Ovary (tissue), 7 donors: ENCODE measurements at regions not wholly inside any gene's neighbourhood (a gene's known extent, or its start where the extent isn't known, plus 50 kb on each side); places are given as distances from the start of the nearest gene placed in this dataset.

Experiments
- DNase-seq, 5 donors: peaks; one replicate each; pipeline ENCODE4 v3.0.0-alpha.2; 2019 to 2020
- H3K27ac ChIP-seq, 2 donors: fragments of 200-600 bp; one replicate each; pipeline versions ENCODE4 v1.5.1 to v1.8.0; 2019 to 2022
- H3K27me3 ChIP-seq: fragments of 200-600 bp; one replicate; pipeline ENCODE4 v1.8.0; 2022
- H3K36me3 ChIP-seq: fragments of 200-600 bp; sonication (generic); one replicate; pipeline ENCODE4 v1.5.1; 2019
- H3K4me1 ChIP-seq: one replicate; pipeline ENCODE4 v1.8.1; 2013; ENCODE audit warnings: mild to moderate bottlenecking, moderate library complexity; ENCODE audit not compliant: insufficient read depth
- H3K4me3 ChIP-seq: fragments of 200-600 bp; sonication (generic); one replicate; pipeline ENCODE4 v1.5.1; 2017
- H3K9me3 ChIP-seq, 2 donors: fragments of 200-600 bp in 1 of 2; sonication (generic) in 1 of 2; one replicate each; pipeline versions ENCODE4 v1.5.1 to v1.8.1; 2013 to 2019; ENCODE audit warnings: mild to moderate bottlenecking in 1 of 2, moderate library complexity in 1 of 2
- EP300 ChIP-seq: sonication (generic); formaldehyde crosslinking; IDR thresholded peaks from one replicate; pipeline ENCODE4 v1.6.1; 2017; ENCODE audit warnings: antibody characterized with exemption
- POLR2A ChIP-seq: fragments of 450-650 bp; IDR thresholded peaks from one replicate; pipeline ENCODE4 v1.6.1; 2017; ENCODE audit warnings: antibody characterized with exemption, mild to moderate bottlenecking, moderate library complexity
- WGBS, 3 donors: extraction: QIAGEN DNeasy Blood & Tissue Kit in 1 of 3; methylation state at CpG; one replicate each; pipeline versions ENCODE4 v1.1.5 to v1.1.7; 2013 to 2017; 5-methylcytosine and 5-hydroxymethylcytosine counted together
- intact Hi-C, 4 donors: fragments of 100-400 bp; cut with DNase I; formaldehyde crosslinking; loops; one replicate each; pipeline versions ENCODE4 v1.11.0 to v1.15.1; 2022 to 2023
- TF ChIP-seq, protein P1 (sequence below), 3 donors: fragments of 450-650 bp in 2 of 3; fragments of 200-600 bp in 1 of 3; IDR thresholded peaks; one replicate each; pipeline versions ENCODE4 v1.5.1 to v1.8.0; 2016 to 2022; ENCODE audit warnings: antibody characterized with exemption in 3 of 3, mild to moderate bottlenecking in 1 of 3
- donor health status: DM: no; HTN: no; CAD: no; lungs with moderate emphysema.
- donor health status: DM: no; HTN: no; CAD: no.
- donor health status: Bipolar disorder and iron deficiency.
- donor health status: DM: no; HTN: no; CAD: no.
- donor health status: DM: yes; HTN: yes; CAD: no.

DNA sequence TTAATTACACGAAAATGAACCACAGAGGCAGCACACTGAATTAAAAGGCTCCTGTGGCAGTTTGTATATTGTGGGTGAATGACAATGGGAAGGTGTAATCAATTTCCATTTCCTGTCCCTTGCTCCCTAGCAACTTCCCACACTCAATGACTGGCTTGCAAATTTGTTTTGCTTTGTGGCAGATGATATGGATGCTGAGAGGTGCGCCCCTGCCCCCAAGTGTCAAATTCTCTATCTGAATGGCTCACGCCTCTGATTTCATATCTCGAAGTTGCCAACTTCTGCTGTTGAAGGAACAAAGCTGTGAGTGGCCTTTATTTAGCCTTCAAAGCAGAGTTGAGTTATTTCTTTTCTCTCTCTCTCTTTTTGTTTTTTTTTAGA is 86.0 kb downstream of the FOXD2 start:
- intact Hi-C loops: no loop called here
- Histone ChIP-seq H3K36me3 (no peaks in the 10 kb centered on the region), H3K9me3 (no peaks in the 10 kb centered on the region), H3K27me3 (no peaks in the 10 kb centered on the region), H3K4me1 (no peaks in the 10 kb centered on the region), H3K27ac (no peak overlapping the region), H3K4me3 (no peak overlapping the region)
- TF ChIP-seq POLR2A (no peak), EP300 (no peak)
- TF ChIP-seq, protein P1, sequence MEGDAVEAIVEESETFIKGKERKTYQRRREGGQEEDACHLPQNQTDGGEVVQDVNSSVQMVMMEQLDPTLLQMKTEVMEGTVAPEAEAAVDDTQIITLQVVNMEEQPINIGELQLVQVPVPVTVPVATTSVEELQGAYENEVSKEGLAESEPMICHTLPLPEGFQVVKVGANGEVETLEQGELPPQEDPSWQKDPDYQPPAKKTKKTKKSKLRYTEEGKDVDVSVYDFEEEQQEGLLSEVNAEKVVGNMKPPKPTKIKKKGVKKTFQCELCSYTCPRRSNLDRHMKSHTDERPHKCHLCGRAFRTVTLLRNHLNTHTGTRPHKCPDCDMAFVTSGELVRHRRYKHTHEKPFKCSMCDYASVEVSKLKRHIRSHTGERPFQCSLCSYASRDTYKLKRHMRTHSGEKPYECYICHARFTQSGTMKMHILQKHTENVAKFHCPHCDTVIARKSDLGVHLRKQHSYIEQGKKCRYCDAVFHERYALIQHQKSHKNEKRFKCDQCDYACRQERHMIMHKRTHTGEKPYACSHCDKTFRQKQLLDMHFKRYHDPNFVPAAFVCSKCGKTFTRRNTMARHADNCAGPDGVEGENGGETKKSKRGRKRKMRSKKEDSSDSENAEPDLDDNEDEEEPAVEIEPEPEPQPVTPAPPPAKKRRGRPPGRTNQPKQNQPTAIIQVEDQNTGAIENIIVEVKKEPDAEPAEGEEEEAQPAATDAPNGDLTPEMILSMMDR (IDR thresholded peaks at IDR 0.05): no peak
- no peak for DNase-seq
- 49 to 70% (median 61%) methylated on average over 4 of the region's 4 CpGs for WGBS, 3 donors

DNA sequence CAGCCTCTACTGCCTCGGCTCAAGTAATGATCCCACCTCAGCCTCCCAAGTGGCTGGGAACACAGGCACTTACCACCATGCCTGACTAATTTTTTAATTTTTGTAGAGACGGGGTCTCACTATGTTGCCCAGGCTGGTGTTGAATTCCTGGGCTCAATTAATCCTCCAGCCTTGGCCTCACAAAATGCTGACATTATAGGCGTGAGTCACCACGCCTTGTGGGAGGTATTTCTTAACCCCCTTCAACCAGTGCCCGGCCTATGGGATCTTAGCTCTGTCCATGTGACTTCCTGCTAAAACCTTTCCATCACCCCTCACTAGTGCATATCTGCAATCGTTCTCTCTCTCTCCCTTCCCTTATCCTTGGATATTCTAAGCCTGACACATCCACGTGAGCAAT is 86.4 kb downstream of the FOXD2 start:
- Histone ChIP-seq H3K4me3 (no peak overlapping the region), H3K27me3 (no peaks in the 10 kb centered on the region), H3K4me1 (no peaks in the 10 kb centered on the region), H3K27ac (no peak overlapping the region), H3K36me3 (no peaks in the 10 kb centered on the region), H3K9me3 (no peaks in the 10 kb centered on the region)
- DNase-seq: no peak
- 57 to 81% (median 71%) methylated on average over 7 of the region's 7 CpGs for WGBS, 3 donors
- TF ChIP-seq, protein P1 (IDR thresholded peaks at IDR 0.05): no peak
- no peak for TF ChIP-seq EP300
- TF ChIP-seq POLR2A: no peak
- intact Hi-C loops: no loop called here

DNA sequence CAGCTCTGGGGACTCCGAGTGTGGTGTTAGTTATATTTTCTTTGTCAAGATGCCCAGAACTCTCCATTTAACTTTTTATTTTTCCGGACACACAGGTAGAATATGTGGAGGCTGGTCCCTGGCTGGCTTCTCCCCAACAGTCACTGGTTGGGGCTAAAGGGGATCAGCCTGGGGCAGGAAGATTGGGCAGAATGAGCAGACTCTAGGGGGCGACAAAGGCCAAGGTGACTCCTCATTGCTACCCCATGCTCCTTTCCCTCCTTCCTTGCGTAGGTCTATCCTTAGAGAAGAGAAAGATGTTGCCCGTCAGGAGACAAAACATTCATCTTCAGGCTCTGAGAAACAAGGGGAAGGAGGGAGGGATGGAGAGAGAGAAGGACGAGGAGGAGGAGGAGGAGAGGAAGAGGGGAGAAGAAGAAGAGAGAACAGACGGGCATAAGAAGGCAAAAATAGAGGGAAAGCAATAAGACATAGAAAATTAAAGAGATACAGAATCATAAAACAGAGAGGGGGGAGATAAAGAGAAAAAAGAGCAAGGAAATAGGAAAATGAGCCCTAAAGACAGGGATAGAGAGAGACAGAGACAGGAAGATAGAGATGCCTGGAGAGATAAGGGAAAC is 89.9 kb downstream of the FOXD2 start:
- TF ChIP-seq, protein P1 (IDR thresholded peaks at IDR 0.05): no peak
- no peak for TF ChIP-seq POLR2A
- TF ChIP-seq EP300: no peak
- Histone ChIP-seq H3K4me1 (no peaks in the 10 kb centered on the region), H3K9me3 (no peaks in the 10 kb centered on the region), H3K27ac (no peak overlapping the region), H3K4me3 (no peak overlapping the region), H3K36me3 (no peaks in the 10 kb centered on the region), H3K27me3 (no peaks in the 10 kb centered on the region)
- no peak for DNase-seq
- 55 to 60% (median 55%) methylated on average over 7 of the region's 7 CpGs for WGBS, 3 donors
- intact Hi-C loops: no loop called here

DNA sequence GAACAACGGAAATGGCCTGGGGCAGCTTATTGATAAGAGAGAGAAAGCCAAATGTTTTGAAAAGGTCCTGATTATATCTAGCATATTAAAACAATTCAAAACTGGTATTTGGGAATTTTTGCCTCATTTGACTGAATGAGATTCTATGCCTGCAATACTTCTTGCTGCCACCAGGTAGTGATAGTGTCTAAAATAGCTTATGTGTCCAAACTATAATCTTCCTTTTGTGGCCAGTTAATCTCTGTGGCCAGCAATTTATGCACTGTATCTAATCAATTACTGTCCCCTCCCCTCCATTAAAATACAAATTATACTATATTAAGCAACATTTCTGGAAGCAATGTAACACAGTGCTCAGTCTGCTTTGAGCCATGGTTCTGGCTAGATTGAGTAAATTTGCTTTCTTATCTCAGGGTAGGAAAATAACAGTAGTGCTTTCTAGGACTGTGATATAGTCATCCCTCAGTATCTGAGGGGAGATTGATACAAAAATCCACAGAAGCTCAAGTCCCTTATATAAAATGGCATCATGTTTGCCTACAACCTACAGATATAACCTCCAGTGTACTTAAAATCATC is 91.8 kb downstream of the FOXD2 start:
- DNase-seq: no peak
- TF ChIP-seq, protein P1 (IDR thresholded peaks at IDR 0.05): no peak
- TF ChIP-seq EP300 (no peak), POLR2A (no peak)
- 69 to 79% (median 71%) methylated on average over 1 of the region's 1 CpG for WGBS, 3 donors
- no peaks in the 10 kb centered on the region for H3K4me1 ChIP-seq
- no peaks in the 10 kb centered on the region for H3K36me3 ChIP-seq
- H3K27me3 ChIP-seq: no peaks in the 10 kb centered on the region
- H3K9me3 ChIP-seq: no peaks in the 10 kb centered on the region
- H3K27ac ChIP-seq: no peak overlapping the region
- H3K4me3 ChIP-seq: no peak overlapping the region
- intact Hi-C loops: no loop called here
